Testis (tissue), 2 donors: ENCODE measurements at regions not wholly inside any gene's neighbourhood (a gene's known extent, or its start where the extent isn't known, plus 50 kb on each side); places are given as distances from the start of the nearest gene placed in this dataset.
A peak's percentile ranks its signal among the peaks of the same experiment; 100 is the strongest.

Experiments used
- DNase-seq: peaks from one replicate; pipeline ENCODE4 v3.0.0-alpha.2; 2019
- H3K27ac ChIP-seq, 2 donors: fragments of 200-600 bp; sonication (generic); one replicate each; pipeline ENCODE4 v1.5.1; 2019
- H3K27me3 ChIP-seq: fragments of 200-600 bp; sonication (generic); one replicate; pipeline ENCODE4 v1.5.1; 2019
- H3K36me3 ChIP-seq: fragments of 200-600 bp; sonication (generic); one replicate; pipeline ENCODE4 v1.5.1; 2017; ENCODE audit warnings: low read depth; ENCODE audit errors: missing control alignments
- H3K4me1 ChIP-seq: fragments of 200-600 bp; sonication (generic); one replicate; pipeline ENCODE4 v1.5.1; 2019
- H3K4me3 ChIP-seq, 2 donors: fragments of 200-600 bp; sonication (generic); one replicate each; pipeline ENCODE4 v1.5.1; 2017 to 2019
- H3K9me3 ChIP-seq: fragments of 200-600 bp; sonication (generic); one replicate; pipeline ENCODE4 v1.5.1; 2017
- CTCF ChIP-seq, 3 experiments: fragments of 450-650 bp in 2 of 3; fragments of 200-600 bp in 1 of 3; sonication (generic) in 1 of 3; IDR thresholded peaks; one replicate each; pipeline ENCODE4 v1.5.1; 2016 to 2019; ENCODE audit warnings: antibody characterized with exemption in 3 of 3, mild to moderate bottlenecking in 2 of 3, moderate library complexity in 1 of 3
- POLR2A ChIP-seq: fragments of 450-650 bp; IDR thresholded peaks from one replicate; pipeline ENCODE4 v1.6.1; 2017; ENCODE audit warnings: antibody characterized with exemption, mild to moderate bottlenecking, moderate library complexity
- WGBS, 2 donors: methylation state at CpG; one replicate each; pipeline ENCODE4 v1.1.5; 2018; 5-methylcytosine and 5-hydroxymethylcytosine counted together
- intact Hi-C: fragments of 100-400 bp; cut with DNase I; formaldehyde crosslinking; loops from one replicate; pipeline ENCODE4 v1.15.1; 2023; ENCODE audit warnings: low total_unique reads

GRCh38 chr5:167574464-167574863, 717.0 kb upstream of the WWC1 start:
- no peaks in the 10 kb centered on the region for H3K4me1 ChIP-seq
- no peak for DNase-seq
- H3K36me3 ChIP-seq = no peaks in the 10 kb centered on the region
- H3K4me3 ChIP-seq = peak overlapping the region; percentile 9 to 42
- H3K9me3 ChIP-seq = no peaks in the 10 kb centered on the region
- intact Hi-C loops = no loop called here
- 19 to 21% methylated on average over 7 of the region's 7 CpGs for WGBS, 2 donors
- H3K27ac ChIP-seq = no peak overlapping the region
- no peaks in the 10 kb centered on the region for H3K27me3 ChIP-seq
- TF ChIP-seq POLR2A = no peak
- no peak for TF ChIP-seq CTCF (IDR thresholded peaks at IDR 0.05)

- WGBS, 2 donors = 53 to 56% methylated on average over 5 of the region's 5 CpGs
- Histone ChIP-seq H3K9me3 (no peaks in the 10 kb centered on the region), H3K36me3 (no peaks in the 10 kb centered on the region), H3K4me3 (no peak overlapping the region), H3K27ac (no peak overlapping the region), H3K27me3 (no peaks in the 10 kb centered on the region), H3K4me1 (no peaks in the 10 kb centered on the region)
- intact Hi-C loops = no loop called here
- no peak for DNase-seq
- TF ChIP-seq CTCF (IDR thresholded peaks at IDR 0.05) = no peak
- TF ChIP-seq POLR2A = no peak
These were observed 716.1 kb upstream of the WWC1 start for GRCh38 chr5:167575330-167575729.

GRCh38 chr5:167576126-167576525, 715.3 kb upstream of the WWC1 start:
- no peak for TF ChIP-seq POLR2A
- TF ChIP-seq CTCF (IDR thresholded peaks at IDR 0.05) = no peak
- Histone ChIP-seq H3K27me3 (no peaks in the 10 kb centered on the region), H3K27ac (no peak overlapping the region), H3K36me3 (no peaks in the 10 kb centered on the region), H3K4me3 (no peak overlapping the region), H3K9me3 (no peaks in the 10 kb centered on the region), H3K4me1 (no peaks in the 10 kb centered on the region)
- no peak for DNase-seq
- intact Hi-C loops = no loop called here
- WGBS, 2 donors = 28 to 30% methylated on average over 2 of the region's 2 CpGs

- Histone ChIP-seq H3K27me3 (no peaks in the 10 kb centered on the region), H3K36me3 (no peaks in the 10 kb centered on the region), H3K9me3 (no peaks in the 10 kb centered on the region), H3K4me3 (no peak overlapping the region), H3K4me1 (no peaks in the 10 kb centered on the region), H3K27ac (no peak overlapping the region)
- WGBS, 2 donors = 39 to 45% methylated on average over 4 of the region's 4 CpGs
- no peak for DNase-seq
- intact Hi-C loops = no loop called here
- TF ChIP-seq CTCF (IDR thresholded peaks at IDR 0.05) = no peak
- no peak for TF ChIP-seq POLR2A
These were observed 714.5 kb upstream of the WWC1 start for GRCh38 chr5:167576897-167577296.

- H3K27ac ChIP-seq = no peak overlapping the region
- DNase-seq = no peak
- intact Hi-C loops = no loop called here
- H3K36me3 ChIP-seq = no peaks in the 10 kb centered on the region
- WGBS, 2 donors = 54 to 74% methylated on average over 8 of the region's 8 CpGs
- H3K4me3 ChIP-seq = no peak overlapping the region
- no peaks in the 10 kb centered on the region for H3K9me3 ChIP-seq
- no peaks in the 10 kb centered on the region for H3K27me3 ChIP-seq
- H3K4me1 ChIP-seq = no peaks in the 10 kb centered on the region
- TF ChIP-seq CTCF (IDR thresholded peaks at IDR 0.05) (no peak), POLR2A (no peak)
These were observed 713.8 kb upstream of the WWC1 start for GRCh38 chr5:167577616-167578015.
